IMR-90 (cell line): ENCODE measurements at regions not wholly inside any gene's neighbourhood (a gene's known extent, or its start where the extent isn't known, plus 50 kb on each side); places are given as distances from the start of the nearest gene placed in this dataset.

Experiments
- CEBPB ChIP-seq: IDR thresholded peaks from 2 replicates; pipeline ENCODE4 v1.6.1; 2012; ENCODE audit warnings: low read depth, low read length, improper control_type of control experiment
- CHD1 ChIP-seq: IDR thresholded peaks from 2 replicates; pipeline ENCODE4 v1.6.1; 2012; ENCODE audit warnings: low read depth, low read length, improper control_type of control experiment
- RFX5 ChIP-seq: IDR thresholded peaks from 2 replicates; pipeline ENCODE4 v1.8.0; 2012; ENCODE audit warnings: low read depth, mild to moderate bottlenecking, low read length, moderate library complexity
- TF ChIP-seq, protein P1 (sequence below): conservative IDR thresholded peaks from 2 replicates; pipeline ENCODE4 v1.5.1; 2012; ENCODE audit warnings: mild to moderate bottlenecking, low read depth, low read length, improper control_type of control experiment
- TF ChIP-seq, protein P2 (sequence below): fragments of 150-350 bp; IDR thresholded peaks from 2 replicates; pipeline ENCODE4 v1.6.1; 2016; ENCODE audit warnings: low read depth, mild to moderate bottlenecking, low read length, moderate library complexity, borderline replicate concordance

DNA sequence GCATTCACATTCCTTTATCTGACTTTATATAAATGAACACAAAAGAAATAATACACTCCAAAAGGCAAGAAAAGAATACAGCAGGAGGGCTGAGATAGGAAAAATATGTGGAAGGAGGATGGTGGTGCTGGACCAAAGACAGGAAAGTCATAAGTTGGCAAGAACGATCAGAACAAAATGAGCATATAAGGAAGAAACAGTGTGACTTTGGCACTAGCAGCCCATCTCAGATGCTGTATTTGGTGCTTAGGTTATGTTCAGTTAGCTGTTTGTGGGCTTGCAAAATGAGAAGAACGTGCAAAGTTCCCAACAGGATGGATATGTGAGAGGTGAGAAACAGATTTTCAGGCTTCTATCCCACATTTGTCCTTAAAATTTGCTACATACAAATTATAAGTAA lies 719.8 kb upstream of the ADGRL4 start:
- TF ChIP-seq, protein P1, sequence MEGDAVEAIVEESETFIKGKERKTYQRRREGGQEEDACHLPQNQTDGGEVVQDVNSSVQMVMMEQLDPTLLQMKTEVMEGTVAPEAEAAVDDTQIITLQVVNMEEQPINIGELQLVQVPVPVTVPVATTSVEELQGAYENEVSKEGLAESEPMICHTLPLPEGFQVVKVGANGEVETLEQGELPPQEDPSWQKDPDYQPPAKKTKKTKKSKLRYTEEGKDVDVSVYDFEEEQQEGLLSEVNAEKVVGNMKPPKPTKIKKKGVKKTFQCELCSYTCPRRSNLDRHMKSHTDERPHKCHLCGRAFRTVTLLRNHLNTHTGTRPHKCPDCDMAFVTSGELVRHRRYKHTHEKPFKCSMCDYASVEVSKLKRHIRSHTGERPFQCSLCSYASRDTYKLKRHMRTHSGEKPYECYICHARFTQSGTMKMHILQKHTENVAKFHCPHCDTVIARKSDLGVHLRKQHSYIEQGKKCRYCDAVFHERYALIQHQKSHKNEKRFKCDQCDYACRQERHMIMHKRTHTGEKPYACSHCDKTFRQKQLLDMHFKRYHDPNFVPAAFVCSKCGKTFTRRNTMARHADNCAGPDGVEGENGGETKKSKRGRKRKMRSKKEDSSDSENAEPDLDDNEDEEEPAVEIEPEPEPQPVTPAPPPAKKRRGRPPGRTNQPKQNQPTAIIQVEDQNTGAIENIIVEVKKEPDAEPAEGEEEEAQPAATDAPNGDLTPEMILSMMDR = no peak
- TF ChIP-seq, protein P2, sequence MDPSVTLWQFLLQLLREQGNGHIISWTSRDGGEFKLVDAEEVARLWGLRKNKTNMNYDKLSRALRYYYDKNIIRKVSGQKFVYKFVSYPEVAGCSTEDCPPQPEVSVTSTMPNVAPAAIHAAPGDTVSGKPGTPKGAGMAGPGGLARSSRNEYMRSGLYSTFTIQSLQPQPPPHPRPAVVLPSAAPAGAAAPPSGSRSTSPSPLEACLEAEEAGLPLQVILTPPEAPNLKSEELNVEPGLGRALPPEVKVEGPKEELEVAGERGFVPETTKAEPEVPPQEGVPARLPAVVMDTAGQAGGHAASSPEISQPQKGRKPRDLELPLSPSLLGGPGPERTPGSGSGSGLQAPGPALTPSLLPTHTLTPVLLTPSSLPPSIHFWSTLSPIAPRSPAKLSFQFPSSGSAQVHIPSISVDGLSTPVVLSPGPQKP = no peak
- no peak for TF ChIP-seq CEBPB
- TF ChIP-seq CHD1 = no peak
- no peak for TF ChIP-seq RFX5
